Pulmonary artery endothelial cell (primary cell): ENCODE measurements at regions not wholly inside any gene's neighbourhood (a gene's known extent, or its start where the extent isn't known, plus 50 kb on each side); places are given as distances from the start of the nearest gene placed in this dataset.

ENCODE experiments used
- DNase-seq: peaks from one replicate; pipeline ENCODE4 v3.0.0-alpha.2; 2011; ENCODE audit warnings: low read depth, low spot score

DNA sequence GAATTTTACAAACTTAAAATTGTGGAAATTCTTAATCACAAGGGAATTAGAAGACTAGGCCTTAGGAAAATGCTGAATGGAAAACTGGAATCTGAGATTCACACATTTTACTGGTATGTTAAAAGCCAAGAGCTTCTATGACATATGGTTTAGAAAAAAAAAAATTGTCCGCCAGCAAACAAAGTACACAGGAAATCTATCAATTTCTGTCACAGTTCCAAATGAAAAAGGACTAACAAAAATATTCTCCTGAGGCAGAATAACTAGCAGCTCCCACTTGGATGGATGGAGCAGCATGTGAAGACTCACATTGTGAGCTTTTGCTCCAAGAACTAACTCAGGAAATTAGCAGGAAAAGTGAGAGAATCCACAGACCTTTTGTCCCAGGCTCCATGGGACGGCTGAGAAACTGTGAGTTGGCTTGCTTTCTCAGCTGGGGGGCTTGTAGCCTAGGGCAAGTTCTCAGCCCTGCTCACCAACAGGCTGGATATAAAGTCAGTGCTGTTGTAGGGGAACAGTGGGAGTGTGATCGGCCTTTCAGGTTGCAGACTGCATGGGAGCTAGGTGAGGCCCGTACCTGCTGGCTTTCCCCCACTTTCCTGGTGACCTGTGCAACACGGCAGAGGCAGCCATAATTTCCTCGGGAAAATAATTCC, 731.1 kb upstream of the SGO1 start:
- no peak for DNase-seq

DNA sequence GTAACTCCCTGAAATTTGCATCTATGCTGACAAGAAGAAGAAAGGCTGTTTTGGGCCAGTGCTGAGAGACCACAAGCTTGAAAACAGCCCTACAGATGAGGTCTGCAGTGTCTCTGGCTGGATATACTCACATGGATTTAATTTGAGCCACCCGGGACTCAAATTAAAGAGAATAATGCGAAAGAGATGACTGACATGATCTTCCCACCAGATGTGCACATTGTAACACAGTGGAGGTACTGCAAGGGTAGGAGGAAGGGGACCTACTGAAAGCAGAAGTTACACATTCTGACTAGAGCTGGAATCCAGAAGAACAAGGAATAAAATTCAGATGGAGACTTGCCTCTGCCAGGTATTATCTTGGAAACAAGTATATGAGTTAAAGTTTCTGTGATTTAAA, 728.3 kb upstream of the SGO1 start:
- DNase-seq = no peak

DNA sequence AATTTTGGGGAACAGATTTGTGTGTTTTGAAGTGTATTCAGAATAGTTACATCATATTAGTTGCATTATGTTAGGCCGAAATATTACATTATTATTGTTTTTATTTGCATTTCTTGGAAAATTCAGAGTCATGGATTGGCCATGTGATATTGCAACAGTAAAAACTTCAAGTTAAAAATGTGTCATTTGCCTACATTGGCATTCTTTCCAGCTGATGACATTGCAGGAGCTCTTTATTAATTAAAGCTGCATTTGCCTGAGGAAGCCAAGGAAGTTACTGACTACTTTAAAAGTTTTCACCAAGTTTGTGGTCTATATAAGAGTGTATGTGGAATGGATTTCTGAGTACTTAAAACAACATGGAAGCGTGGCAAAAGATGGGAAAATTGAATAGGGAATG, 726.4 kb upstream of the SGO1 start:
- DNase-seq = no peak

DNA sequence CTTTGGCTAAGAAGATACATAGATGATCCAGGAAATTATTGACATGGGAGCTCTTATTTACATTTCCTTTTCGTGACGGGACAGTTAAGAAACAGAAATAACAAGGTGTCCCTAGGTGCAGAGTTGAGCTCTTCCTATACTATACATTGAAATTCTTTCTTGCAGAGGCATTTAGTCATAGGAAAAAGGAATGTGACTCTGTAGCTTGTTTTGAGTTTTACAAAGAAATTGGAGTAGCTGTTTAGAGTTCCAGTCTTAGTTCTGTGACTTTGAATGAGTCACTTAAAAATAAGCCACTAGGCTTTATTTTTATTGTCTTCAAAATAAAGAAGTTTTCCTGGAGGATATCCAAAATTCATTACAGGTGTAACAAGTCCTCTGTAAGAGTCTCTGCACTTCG, 723.5 kb upstream of the SGO1 start:
- no peak for DNase-seq

DNA sequence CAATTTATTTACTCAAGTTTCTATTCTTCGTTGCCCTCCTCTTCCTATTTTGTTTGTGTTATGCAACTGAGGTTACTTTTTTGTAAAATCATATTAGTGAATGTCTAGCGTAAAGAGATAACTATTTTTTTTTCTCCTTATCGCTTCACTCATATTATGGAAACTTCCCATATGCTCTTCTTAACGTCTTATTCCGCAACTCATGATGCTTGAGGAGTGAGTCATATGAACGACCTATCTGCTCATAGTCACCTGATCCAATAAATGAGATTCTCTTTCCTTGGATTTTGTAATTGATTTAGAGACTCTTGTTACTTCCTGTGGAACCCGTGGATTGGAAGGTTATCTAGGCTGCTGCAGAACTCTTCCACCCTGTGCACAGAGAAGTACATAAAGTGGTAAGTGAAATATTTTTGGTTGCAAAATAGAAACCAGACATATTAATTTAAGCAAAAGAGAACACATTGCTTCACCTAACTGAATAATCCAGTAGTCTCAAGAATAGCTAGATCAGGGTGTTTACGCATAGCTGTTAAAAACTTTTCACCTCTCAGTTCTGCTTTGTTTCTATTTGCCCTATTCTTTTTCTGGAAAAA, 719.3 kb upstream of the SGO1 start:
- no peak for DNase-seq

DNA sequence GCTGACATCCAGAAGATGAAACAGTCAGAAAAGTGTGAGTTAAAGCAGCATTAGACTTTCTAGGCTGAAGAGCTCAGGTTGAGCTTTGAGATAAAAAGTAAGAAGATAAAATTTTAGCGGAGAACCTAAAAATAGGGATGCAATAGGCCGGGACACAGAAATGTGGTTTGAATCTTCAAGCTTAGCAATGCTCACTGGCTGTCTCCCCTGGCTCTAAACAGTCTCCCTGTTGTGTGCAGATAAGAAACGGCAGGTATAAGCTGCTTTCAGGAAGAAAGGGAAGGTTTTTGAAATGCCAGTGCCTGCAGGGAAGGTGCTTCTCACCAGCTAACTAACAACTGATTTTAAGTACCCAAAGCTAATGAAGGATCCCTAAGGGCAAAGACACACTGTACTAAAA, 718.7 kb upstream of the SGO1 start:
- no peak for DNase-seq

DNA sequence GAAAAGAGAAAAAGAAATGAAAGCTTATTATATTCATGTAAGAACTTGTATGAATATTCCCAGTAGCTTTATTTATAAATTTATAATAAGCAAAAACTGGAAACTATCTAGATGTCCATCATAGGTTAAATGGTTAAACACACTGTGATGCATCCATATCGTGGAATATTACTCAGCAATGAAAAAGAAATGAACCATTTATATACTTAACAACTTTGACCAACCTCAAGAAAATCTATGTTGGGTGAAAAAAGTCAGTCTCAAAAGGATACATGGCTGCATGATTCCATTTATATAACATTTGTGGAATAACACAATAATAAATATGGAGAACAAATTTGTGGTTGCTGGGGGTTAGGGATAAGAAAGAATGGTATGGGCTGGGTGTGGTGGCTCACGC, 713.0 kb upstream of the SGO1 start:
- no peak for DNase-seq

DNA sequence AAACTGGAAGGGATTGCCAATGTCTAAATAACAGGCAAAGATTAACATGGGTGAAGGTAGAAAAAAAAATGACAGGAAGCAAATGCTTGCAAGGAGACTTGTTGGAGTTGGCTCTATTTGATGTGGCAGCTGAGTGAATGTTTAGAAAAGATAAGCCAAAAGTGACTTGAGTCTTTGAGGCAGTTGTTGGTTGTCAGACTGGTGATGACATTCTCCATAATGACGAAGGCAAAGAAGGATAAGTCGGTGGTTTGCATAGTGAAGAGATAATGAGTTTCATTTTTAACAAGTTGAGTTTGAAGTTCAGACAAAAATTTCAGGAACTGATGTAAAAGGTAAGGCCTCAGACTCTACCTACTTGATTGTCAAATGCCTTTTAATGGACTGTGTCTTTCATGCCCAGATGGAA, 704.1 kb upstream of the SGO1 start:
- no peak for DNase-seq

DNA sequence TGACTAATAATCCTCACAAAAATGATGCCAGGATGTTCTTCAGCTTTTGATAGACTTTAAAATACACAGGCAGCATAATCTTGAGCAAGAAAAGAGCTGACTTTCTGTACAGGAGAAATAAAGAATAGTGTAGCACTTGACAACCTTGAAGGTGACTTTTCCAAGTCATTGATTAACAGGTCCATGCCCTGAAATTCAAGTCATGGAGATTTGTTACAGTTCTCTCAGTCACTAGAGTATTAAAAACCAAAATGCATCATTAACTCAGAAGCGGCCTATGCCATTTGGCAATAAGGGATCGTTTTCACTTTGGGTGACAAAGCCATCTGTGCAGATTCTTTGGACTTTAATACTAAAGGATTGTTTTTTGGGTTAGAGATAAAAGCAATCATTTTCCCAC, 692.7 kb upstream of the SGO1 start:
- DNase-seq = no peak

DNA sequence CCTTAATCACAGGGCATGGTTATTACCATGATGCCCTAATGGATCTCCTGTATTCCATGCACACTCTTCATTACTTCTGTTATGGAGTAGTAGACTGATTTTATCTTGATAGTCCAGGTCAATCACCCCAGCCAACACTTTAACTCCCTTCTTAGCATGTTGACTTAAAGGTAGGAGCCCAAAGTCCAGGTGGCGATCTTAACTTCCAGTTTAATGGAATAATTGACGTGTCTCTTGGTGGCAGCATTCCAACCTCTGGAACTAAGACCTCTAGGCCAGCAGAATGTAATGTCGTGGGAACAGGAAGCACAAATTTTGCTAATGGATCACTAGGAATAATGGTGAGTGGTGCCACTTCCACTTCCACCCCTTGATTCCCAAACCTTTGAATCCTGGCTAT, 687.2 kb upstream of the SGO1 start:
- no peak for DNase-seq

DNA sequence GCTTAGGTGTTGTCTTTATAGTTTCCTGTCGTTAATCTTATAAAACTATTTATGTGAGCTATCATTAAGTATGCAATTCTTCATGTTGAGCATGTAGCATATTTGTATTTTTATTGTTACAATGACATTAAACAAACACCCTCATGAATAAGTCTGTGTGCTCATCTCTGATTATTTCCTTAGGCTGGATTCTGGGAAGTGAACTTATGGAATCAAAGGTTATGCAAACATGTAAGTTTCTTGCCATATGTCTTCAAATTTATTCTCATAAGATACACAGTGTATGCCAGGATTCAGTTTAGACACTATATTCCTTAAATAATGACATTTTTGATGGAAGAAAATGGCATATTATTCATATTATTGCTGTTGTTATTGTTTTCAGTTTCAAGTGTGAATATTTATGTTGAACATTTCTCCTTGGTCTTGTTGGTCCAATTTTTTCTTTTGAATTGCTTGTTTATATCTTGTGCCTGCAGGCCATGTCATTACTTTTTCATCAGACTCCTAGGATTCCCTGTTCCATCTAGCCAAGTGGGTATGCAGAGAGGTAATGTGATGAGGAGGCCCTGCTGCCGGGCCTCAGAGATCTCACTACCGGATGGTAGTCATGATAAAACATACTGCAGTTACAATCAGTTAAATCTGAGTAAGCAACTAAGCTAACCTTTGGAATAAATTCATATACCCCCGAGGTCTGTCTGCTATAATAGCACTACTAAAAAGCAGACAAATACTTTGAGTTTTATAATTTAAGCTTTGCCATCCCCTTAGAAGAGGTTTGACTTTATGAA, 684.3 kb upstream of the SGO1 start:
- no peak for DNase-seq

DNA sequence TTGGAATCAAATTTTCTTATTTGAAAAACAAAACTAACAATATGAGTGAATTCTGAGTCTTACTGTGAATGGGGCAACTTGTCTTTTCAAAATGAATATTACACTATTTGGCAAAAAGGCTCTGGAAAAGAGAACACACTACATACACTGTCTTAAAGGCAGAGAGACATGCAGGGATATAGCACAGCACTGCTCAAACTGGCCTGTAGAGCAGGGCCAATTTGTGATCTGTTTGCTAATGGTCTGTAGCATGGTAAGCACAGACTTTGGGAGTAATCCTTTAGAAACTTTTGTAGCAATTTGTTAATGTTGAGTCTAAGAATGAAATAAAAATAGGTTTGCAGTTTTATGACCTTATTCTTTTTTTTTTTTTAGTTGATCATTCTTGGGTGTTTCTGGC, 679.8 kb upstream of the SGO1 start:
- no peak for DNase-seq

DNA sequence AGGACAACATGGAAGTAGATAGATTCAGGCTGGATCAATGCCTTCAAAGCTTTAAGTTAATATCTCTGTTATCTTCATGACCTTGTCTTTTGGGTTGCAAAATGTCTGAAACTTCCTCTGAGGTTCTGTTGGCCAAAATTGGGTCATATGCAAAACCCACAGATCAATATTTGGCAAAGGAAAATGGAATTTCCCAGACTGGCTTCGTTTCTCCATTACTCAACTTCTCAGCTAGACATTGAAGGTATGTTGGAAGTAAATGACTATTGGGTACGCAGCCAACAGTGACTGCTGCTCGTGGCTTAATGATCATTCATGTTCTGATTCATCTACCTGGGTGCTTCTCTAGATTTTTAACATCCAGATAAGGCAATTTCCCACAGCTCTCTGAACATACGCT, 675.4 kb upstream of the SGO1 start:
- DNase-seq = no peak

DNA sequence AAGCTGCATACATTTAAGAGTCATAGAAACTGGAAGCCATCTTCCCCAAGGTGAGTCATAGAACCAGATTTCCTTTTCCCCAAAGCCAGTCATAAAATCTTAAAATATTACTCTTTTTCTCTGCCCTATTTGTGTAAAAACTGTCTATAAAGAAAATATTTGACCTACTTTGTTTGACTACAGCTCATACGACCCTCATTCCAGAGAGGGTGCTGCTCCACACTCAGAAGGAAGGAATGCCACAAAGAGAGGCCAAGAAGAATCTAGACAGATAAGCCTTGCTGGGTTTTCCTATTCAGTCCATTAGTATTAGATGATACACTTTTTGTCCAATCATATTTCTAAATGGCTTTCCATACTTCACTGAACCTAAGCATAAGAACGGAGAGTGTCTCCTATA, 671.6 kb upstream of the SGO1 start:
- no peak for DNase-seq

DNA sequence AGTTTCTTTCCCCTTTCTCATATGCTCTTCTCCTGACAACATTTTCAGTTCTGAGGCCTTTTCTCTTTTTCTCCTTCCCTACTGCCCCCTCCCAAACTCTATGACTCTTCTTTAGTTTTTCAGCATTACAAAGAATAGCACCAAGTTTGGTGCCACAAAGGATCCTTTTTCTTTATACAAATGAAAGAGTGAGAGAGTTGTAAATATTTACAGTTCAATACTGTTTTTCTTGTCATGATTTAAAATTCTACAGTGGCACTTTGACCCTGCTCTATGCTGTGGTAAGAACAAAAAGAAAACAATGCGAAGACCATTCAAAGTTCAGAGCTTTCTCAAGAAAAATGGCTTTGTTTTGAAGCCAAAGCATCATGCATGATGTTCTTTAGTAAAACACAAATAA, 667.9 kb upstream of the SGO1 start:
- no peak for DNase-seq

DNA sequence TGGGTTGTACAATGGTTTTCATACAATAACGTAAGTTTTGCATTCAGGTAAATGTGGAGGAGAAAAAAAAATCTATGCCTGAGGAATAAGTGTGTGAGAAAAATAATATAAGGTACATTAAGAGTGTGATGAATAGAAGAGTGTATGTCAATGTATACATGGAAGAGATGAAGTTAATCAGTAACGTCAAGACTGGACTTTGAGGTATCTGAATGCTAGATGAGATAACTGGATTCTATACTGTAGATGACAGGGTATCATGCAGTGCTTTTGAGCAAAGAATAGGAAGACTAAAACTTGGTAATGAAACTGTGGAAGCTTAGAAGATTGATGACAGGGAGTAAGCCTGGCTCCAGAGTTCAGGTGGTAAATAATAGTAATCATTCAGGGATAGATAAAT, 666.7 kb upstream of the SGO1 start:
- DNase-seq = no peak

DNA sequence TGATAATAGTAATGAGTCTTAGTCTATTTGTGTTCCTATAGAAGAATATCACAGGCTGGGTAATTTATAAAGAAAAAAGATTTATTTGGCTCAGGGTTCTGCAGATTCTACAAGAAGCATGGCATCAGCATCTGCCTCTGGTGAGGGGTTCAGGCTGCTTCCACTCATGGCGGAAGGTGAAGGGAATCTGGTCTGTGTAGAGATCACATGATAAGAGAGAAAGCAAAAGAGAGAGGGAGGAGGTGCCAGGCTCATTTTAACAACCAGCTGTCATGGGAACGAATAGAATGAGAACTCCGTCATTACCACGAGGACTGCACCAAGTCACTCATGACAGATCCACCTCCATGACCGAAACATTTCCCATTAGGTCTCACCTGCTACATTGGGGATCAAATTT, 664.0 kb upstream of the SGO1 start:
- no peak for DNase-seq

DNA sequence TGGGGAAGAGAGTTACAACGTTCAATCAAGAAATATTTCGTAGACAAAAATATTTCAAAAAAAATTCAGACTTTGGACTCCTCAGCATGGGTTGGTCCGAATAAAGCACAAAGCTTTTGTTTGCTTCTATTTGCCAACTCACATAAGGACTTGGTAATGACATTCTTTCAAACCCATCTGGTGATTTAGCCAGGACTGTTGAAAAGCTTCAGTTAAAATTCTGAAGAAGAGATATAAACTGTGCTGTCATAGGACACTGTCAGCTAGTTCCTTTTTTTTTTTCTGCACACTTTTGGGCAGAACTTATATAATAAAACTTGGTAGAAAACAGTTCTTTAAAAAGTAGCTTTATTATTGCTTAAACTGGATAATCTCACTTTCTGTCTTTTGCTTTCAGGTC, 660.8 kb upstream of the SGO1 start:
- no peak for DNase-seq

DNA sequence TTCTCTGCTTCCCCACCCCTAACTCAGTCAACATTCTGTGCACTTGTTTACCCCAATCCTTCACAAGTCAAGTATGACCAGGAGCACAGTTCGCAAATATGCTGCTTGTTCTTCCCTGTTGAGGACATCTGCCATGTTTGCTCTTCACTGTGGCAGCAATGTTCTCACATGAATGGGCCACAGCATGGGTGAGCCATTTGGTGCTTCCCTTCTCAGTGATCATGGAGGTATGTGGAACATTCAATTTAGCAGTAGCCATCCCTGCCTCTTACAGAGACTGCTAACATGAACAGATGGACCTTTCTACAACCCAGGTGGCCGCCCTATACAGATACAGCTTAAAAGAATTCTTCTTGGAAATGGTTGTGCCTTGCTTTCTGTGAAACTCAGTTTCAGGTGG, 660.1 kb upstream of the SGO1 start:
- no peak for DNase-seq

DNA sequence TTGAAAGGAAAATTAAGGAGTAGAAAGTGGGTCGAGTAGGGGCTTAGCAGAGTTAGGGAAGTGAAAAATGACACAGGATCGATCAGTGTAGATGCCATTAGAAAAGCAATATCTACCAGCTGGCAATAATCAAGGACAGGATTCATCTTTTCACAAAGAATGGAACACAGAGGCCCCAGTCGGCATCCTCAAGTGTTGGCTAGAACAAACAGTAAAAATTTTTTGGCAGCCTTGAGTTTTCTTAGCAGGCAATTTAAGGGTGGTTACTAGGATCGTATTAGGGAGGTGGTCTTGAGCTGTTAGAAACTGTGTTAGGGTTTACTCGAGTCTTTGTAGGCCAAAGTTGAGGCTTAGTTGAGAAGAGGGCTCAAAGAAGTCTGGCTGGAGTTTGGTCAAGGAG, 658.8 kb upstream of the SGO1 start:
- DNase-seq = no peak

DNA sequence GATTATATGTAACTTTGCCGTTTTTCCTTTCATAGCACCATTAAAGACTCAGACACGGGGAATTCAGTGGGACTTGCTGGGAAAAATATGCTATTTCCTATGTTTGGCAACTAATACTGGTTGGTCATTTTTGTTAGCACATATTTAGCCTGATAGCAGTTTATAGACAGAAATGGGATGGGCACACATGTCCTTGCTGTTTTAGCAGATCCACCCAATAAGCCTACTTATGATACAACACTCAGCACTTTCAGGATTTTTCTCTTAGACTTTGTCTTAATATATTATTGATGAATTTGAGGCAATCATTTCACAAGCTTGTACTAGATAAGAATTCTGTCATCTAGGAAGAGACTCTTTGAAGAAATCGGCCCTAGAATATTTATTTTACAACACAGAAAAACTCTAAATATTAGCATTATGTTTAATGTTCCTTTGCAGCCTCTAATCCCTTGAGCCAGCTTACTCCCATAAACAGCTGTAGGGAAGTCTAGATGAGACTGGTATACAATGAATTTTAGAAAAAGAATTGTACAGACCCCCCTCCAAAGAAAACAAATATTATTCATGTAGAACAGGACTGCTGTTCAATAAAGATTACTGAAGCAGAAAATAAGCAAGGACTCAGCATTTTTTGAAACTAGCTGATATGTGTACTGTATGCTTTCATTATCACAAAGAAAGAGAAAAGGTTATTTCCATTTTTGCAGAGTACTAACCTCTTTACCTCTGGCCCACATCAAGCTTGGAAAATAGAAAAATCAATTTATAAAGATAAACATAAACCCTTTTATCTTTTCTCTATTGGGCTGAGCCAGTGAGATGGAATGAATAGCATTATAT, 656.8 kb upstream of the SGO1 start:
- no peak for DNase-seq

DNA sequence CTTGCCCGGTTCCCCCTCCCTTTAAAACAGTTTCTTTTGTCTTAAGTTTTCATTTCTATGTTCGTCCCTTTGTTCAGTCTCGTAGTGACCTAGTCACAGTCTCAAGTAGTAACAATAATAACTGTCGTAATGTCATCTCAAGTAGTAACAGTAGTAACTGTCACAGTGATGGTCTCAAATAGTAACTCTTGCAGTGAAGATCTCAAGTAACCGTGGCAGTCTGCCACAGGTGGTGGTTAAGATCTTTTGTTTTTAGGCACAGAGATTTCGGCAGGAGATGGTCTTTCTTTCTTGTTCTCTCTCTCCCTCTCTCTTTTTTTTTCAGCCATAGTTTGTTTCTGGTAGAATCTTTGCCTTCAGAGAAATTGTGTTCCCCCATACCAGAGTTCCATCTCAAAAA, 656.0 kb upstream of the SGO1 start:
- DNase-seq = no peak
